K562 (cell line): ENCODE measurements at regions not wholly inside any gene's neighbourhood (a gene's known extent, or its start where the extent isn't known, plus 50 kb on each side); places are given as distances from the start of the nearest gene placed in this dataset.

Experiments used
- ATAC-seq: fragments of 200-7000 bp; cut with Tn5 transposase; 3 replicates; pipeline ENCODE4 v1.9.1; 2020; ENCODE audit warnings: moderate library complexity
- BruUV-seq: library from RNA; stranded (reverse); fragments of 400-500 nt; replicated peaks from 2 replicates; lab custom pipeline; 2021; lab: Mats Ljungman, UMichigan
- CTCF ChIA-PET: fragments of 300-600 bp; formaldehyde crosslinking; extraction: SDS; loops from one replicate; lab custom pipeline; 2021; ENCODE audit warnings: low intra/inter-chr PET ratio; lab: Yijun Ruan, JAX
- POLR2A ChIA-PET: fragments of 300-600, 350-650 bp; sonication (Branson Sonifier 250); formaldehyde crosslinking; extraction: SDS; loops from one replicate; lab custom pipeline; 2021; ENCODE audit warnings: antibody characterized with exemption, inconsistent platforms; lab: Yijun Ruan, JAX
- DNase-seq, 4 experiments: peaks; one replicate each; pipeline versions ENCODE4 v3.0.0 to v3.0.0-alpha.2; 2011 to 2018; ENCODE audit warnings: low spot score in 3 of 4, mixed read lengths in 3 of 4; ENCODE audit errors: extremely low read depth in 1 of 4
- FAIRE-seq: peaks from 2 replicates; lab custom pipeline; 2011; peaks lifted over from hg19 to GRCh38; lab: Jason Lieb, UNC
- H2AFZ ChIP-seq: 2 replicates; pipeline ENCODE4 v1.6.0; 2011; ENCODE audit warnings: low read depth, low read length, control low read depth, inconsistent platforms
- H3K27ac ChIP-seq: fragments of 200-600 bp; 3 replicates; pipeline ENCODE4 v1.8.0; 2011; ENCODE audit warnings: low read depth, mild to moderate bottlenecking, control low read depth, inconsistent platforms, low read length, moderate library complexity, mixed read lengths; ENCODE audit errors: extremely low read depth
- H3K27me3 ChIP-seq, 2 experiments: fragments of 300-600 bp in 1 of 2; 2 replicates in 1 of 2; 3 replicates in 1 of 2; pipeline versions ENCODE4 v1.6.0 to v1.8.0; 2011; ENCODE audit warnings: inconsistent platforms in 2 of 2, low read length in 2 of 2, mild to moderate bottlenecking in 1 of 2, mixed read lengths in 1 of 2, moderate library complexity in 1 of 2; ENCODE audit not compliant: control insufficient read depth in 2 of 2, insufficient read depth in 2 of 2
- H3K36me3 ChIP-seq: fragments of 300-600 bp; 3 replicates; pipeline ENCODE4 v1.8.0; 2011; ENCODE audit warnings: mild to moderate bottlenecking, low read length, inconsistent platforms; ENCODE audit not compliant: control insufficient read depth, insufficient read depth
- H3K4me1 ChIP-seq, 2 experiments: fragments of 200-600 bp in 1 of 2; replicated peaks in 1 of 2; 2 replicates in 1 of 2; 3 replicates in 1 of 2; pipeline versions ENCODE4 v1.5.1 to v1.8.0; 2011; ENCODE audit warnings: inconsistent platforms in 2 of 2, low read length in 2 of 2, mild to moderate bottlenecking in 1 of 2, mixed read lengths in 1 of 2, moderate library complexity in 1 of 2; ENCODE audit not compliant: control insufficient read depth in 2 of 2, insufficient read depth in 2 of 2
- H3K4me2 ChIP-seq: 2 replicates; pipeline ENCODE4 v1.6.1; 2011; ENCODE audit warnings: low read length, control low read depth, inconsistent platforms, mixed read lengths; ENCODE audit not compliant: insufficient read depth
- H3K4me3 ChIP-seq: fragments of 200-600 bp; sonication (generic), shearing (Covaris generic); 2 replicates; pipeline ENCODE4 v1.5.1; 2016; ENCODE audit warnings: control low read depth, inconsistent platforms
- H3K79me2 ChIP-seq: fragments of 200-600 bp; 3 replicates; pipeline ENCODE4 v1.8.0; 2011; ENCODE audit warnings: low read length, inconsistent platforms; ENCODE audit not compliant: control insufficient read depth, insufficient read depth
- H3K9ac ChIP-seq, 2 experiments: 2 replicates each; pipeline versions ENCODE4 v1.6.0 to v1.6.1; 2011; ENCODE audit warnings: low read depth in 2 of 2, low read length in 2 of 2, control low read depth in 1 of 2, inconsistent platforms in 1 of 2, mild to moderate bottlenecking in 1 of 2, mixed read lengths in 1 of 2; ENCODE audit not compliant: insufficient read depth in 1 of 2
- H3K9me1 ChIP-seq: one replicate; pipeline ENCODE4 v1.6.0; 2011; ENCODE audit warnings: inconsistent platforms, mild to moderate bottlenecking, low read length, moderate library complexity; ENCODE audit not compliant: control insufficient read depth, insufficient read depth
- H3K9me3 ChIP-seq: replicated peaks from 2 replicates; pipeline ENCODE4 v1.5.1; 2011; ENCODE audit warnings: low read depth, low read length, inconsistent platforms; ENCODE audit not compliant: control insufficient read depth, insufficient read depth
- H4K20me1 ChIP-seq: replicated peaks from 2 replicates; pipeline ENCODE4 v1.6.1; 2011; ENCODE audit warnings: low read length, inconsistent platforms, mixed read lengths; ENCODE audit not compliant: control insufficient read depth, insufficient read depth
- CCNT2 ChIP-seq: IDR thresholded peaks from 2 replicates; pipeline ENCODE4 v1.6.1; 2011; ENCODE audit warnings: borderline replicate concordance, low read depth, mild to moderate bottlenecking, moderate library complexity, mixed read lengths, low read length; ENCODE audit not compliant: insufficient read length; ENCODE audit errors: extremely low read depth
- NFE2L1 ChIP-seq: fragments of 450-650 bp; IDR thresholded peaks from 2 replicates; pipeline ENCODE4 v1.6.1; 2016; ENCODE audit warnings: missing genetic modification characterization, low read depth, mild to moderate bottlenecking, missing compliant biosample characterization, moderate library complexity, borderline replicate concordance
- NUFIP1 ChIP-seq: fragments of 450-650 bp; IDR thresholded peaks from 2 replicates; pipeline ENCODE4 v1.6.1; 2018; ENCODE audit not compliant: partially characterized antibody
- PCBP2 ChIP-seq: fragments of 200-400 bp; formaldehyde crosslinking; IDR thresholded peaks from 2 replicates; pipeline ENCODE4 v1.6.1; 2018; ENCODE audit warnings: low read length, low read depth, mild to moderate bottlenecking, moderate library complexity; ENCODE audit not compliant: poor library complexity, severe bottlenecking
- RFX5 ChIP-seq: IDR thresholded peaks from 2 replicates; pipeline ENCODE4 v1.6.1; 2011; ENCODE audit warnings: low read depth, mild to moderate bottlenecking, improper control_type of control experiment, low read length
- SMARCA4 ChIP-seq: fragments of 450-650 bp; IDR thresholded peaks from 2 replicates; pipeline ENCODE4 v1.6.1; 2016
- SMARCA5 ChIP-seq: fragments of 450-650 bp; IDR thresholded peaks from 2 replicates; pipeline ENCODE4 v1.6.1; 2016
- TBL1XR1 ChIP-seq, 2 experiments: IDR thresholded peaks; 2 replicates each; pipeline ENCODE4 v1.6.1; 2012; ENCODE audit warnings: improper control_type of control experiment in 2 of 2, low read length in 2 of 2, mild to moderate bottlenecking in 1 of 2
- TBP ChIP-seq: optimal IDR thresholded peaks from 2 replicates; pipeline ENCODE3; 2011; ENCODE audit warnings: low read depth, low read length, improper control_type of control experiment
- TCF7L2 ChIP-seq: fragments of 150-350 bp; IDR thresholded peaks from 2 replicates; pipeline ENCODE4 v1.6.1; 2016; ENCODE audit warnings: low read depth, mild to moderate bottlenecking, low read length, moderate library complexity
- TOE1 ChIP-seq, 2 experiments: fragments of 450-650 bp in 1 of 2; sonication (generic) in 1 of 2; formaldehyde crosslinking in 1 of 2; IDR thresholded peaks; 2 replicates each; pipeline versions ENCODE4 v1.7.1 to v1.8.0; 2016 to 2022; ENCODE audit warnings: borderline replicate concordance in 2 of 2, mild to moderate bottlenecking in 2 of 2, antibody characterized with exemption in 1 of 2, inconsistent platforms in 1 of 2, low read depth in 1 of 2, missing genetic modification reagents in 1 of 2, moderate library complexity in 1 of 2
- ZNF277 ChIP-seq: fragments of 250-450 bp; sonication (Bioruptor Pico); IDR thresholded peaks from 2 replicates; pipeline ENCODE4 v1.8.0; 2022; ENCODE audit warnings: inconsistent platforms, mild to moderate bottlenecking, moderate library complexity, borderline replicate concordance
- ZNF347 ChIP-seq: fragments of 450-650 bp; formaldehyde crosslinking; IDR thresholded peaks from 2 replicates; pipeline ENCODE4 v1.4.0; 2020; ENCODE audit warnings: low read depth, mild to moderate bottlenecking, moderate library complexity
- ZNF551 ChIP-seq: fragments of 250-450 bp; sonication (Bioruptor Pico); IDR thresholded peaks from 2 replicates; pipeline ENCODE4 v1.5.0; 2021; ENCODE audit warnings: mild to moderate bottlenecking, moderate library complexity
- ZNF696 ChIP-seq: fragments of 250-450 bp; sonication (Bioruptor Pico); conservative IDR thresholded peaks from 2 replicates; pipeline ENCODE4 v1.4.0; 2020; ENCODE audit warnings: mild to moderate bottlenecking, moderate library complexity
- ZSCAN32 ChIP-seq: fragments of 450-650 bp; formaldehyde crosslinking; IDR thresholded peaks from 2 replicates; pipeline ENCODE4 v1.4.0; 2020; ENCODE audit warnings: mild to moderate bottlenecking, moderate library complexity
- WGBS: fragments of 100-300 bp; shearing (Covaris generic); methylation state at CpG from one replicate; pipeline ENCODE4 v1.1.6; 2016; ENCODE audit warnings: low coverage, mixed read lengths; ENCODE audit not compliant: insufficient coverage; ENCODE audit errors: missing lambda C conversion rate; 5-methylcytosine and 5-hydroxymethylcytosine counted together
- in situ Hi-C: fragments of 300-500 bp; cut with MboI; formaldehyde crosslinking; loops from 4 replicates; pipeline ENCODE4 v1.15.0; 2018; ENCODE audit warnings: inconsistent platforms, mixed read lengths
- intact Hi-C: fragments of 100-400 bp; cut with micrococcal nuclease; formaldehyde crosslinking; loops from 2 replicates; pipeline ENCODE4 v1.14.2; 2022
- TF ChIP-seq, protein P1 (sequence below): sonication (generic); formaldehyde crosslinking; IDR thresholded peaks from 2 replicates; pipeline ENCODE4 v1.8.0; 2022; ENCODE audit warnings: missing genetic modification reagents, mild to moderate bottlenecking, borderline replicate concordance
- TF ChIP-seq, protein P2 (sequence below): fragments of 450-650 bp; IDR thresholded peaks from one replicate; pipeline ENCODE4 v1.6.1; 2018; ENCODE audit warnings: mild to moderate bottlenecking, moderate library complexity; ENCODE audit not compliant: partially characterized antibody

- TF ChIP-seq, protein P1, sequence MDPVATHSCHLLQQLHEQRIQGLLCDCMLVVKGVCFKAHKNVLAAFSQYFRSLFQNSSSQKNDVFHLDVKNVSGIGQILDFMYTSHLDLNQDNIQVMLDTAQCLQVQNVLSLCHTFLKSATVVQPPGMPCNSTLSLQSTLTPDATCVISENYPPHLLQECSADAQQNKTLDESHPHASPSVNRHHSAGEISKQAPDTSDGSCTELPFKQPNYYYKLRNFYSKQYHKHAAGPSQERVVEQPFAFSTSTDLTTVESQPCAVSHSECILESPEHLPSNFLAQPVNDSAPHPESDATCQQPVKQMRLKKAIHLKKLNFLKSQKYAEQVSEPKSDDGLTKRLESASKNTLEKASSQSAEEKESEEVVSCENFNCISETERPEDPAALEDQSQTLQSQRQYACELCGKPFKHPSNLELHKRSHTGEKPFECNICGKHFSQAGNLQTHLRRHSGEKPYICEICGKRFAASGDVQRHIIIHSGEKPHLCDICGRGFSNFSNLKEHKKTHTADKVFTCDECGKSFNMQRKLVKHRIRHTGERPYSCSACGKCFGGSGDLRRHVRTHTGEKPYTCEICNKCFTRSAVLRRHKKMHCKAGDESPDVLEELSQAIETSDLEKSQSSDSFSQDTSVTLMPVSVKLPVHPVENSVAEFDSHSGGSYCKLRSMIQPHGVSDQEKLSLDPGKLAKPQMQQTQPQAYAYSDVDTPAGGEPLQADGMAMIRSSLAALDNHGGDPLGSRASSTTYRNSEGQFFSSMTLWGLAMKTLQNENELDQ: no peak
- TF ChIP-seq, protein P2, sequence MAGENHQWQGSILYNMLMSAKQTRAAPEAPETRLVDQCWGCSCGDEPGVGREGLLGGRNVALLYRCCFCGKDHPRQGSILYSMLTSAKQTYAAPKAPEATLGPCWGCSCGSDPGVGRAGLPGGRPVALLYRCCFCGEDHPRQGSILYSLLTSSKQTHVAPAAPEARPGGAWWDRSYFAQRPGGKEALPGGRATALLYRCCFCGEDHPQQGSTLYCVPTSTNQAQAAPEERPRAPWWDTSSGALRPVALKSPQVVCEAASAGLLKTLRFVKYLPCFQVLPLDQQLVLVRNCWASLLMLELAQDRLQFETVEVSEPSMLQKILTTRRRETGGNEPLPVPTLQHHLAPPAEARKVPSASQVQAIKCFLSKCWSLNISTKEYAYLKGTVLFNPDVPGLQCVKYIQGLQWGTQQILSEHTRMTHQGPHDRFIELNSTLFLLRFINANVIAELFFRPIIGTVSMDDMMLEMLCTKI: no peak
- no peak for TF ChIP-seq NFE2L1 (tag)
Measured at GRCh38 chr11:91382946-91383345, 841.7 kb upstream of the FAT3 start (continued).

DNA sequence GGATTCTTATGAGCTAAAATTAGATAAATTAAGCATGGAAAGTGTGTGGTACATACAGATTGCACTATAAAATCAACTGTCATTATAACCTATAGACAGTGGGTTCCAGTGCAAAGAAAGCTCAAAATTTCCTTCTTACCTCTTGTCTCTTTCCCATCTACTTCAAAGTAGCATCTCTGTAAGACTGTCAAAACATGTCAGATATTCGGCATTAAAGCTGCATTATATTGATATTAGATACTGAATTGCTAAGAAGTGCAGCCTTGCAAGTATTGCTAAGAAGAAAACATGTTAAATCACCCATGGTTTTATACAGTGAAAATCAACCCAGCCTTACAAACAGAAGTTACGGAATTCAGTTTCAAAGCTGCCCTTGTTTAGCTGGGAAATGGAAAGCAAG, 849.8 kb upstream of the FAT3 start:
- CTCF ChIA-PET: no interaction called here
- 0% methylated on average over 2 of the region's 2 CpGs for WGBS
- H3K79me2 ChIP-seq: no peaks in the 10 kb centered on the region
- no peak overlapping the region for H3K4me2 ChIP-seq
- no peak overlapping the region for H2AFZ ChIP-seq
- FAIRE-seq (no peak), ATAC-seq (no peak), DNase-seq (no peak)
- in situ Hi-C loops: no loop called here
- no peak overlapping the region for H3K9ac ChIP-seq
- no peaks in the 10 kb centered on the region for H4K20me1 ChIP-seq
- no peaks in the 10 kb centered on the region for H3K27me3 ChIP-seq
- H3K36me3 ChIP-seq: no peaks in the 10 kb centered on the region
- H3K4me3 ChIP-seq: no peak overlapping the region
- no peaks in the 10 kb centered on the region for H3K4me1 ChIP-seq
- H3K9me3 ChIP-seq: no peaks in the 10 kb centered on the region; the same call in none of the 2 replicates
- intact Hi-C loops: no loop called here
- POLR2A ChIA-PET: no interaction called here
- no TSS peak for BruUV-seq
- H3K27ac ChIP-seq: no peak overlapping the region
- H3K9me1 ChIP-seq: no peaks in the 10 kb centered on the region
- no peak for TF ChIP-seq TBP
- TF ChIP-seq SMARCA5: no peak
- no peak for TF ChIP-seq ZNF277 (CRISPR knock-in tag)
- no peak for TF ChIP-seq TCF7L2
- no peak for TF ChIP-seq SMARCA4
- TF ChIP-seq RFX5: no peak
- TF ChIP-seq ZSCAN32 (CRISPR knock-in tag): no peak
- TF ChIP-seq ZNF347 (CRISPR knock-in tag): no peak
- no peak for TF ChIP-seq ZNF551 (CRISPR knock-in tag)
- no peak for TF ChIP-seq TOE1 (IDR thresholded peaks at IDR 0.05; ENCODE audit: borderline replicate concordance)
- TF ChIP-seq TOE1 (CRISPR knock-in tag; IDR thresholded peaks at IDR 0.05; ENCODE audit: borderline replicate concordance, low read depth): no peak
- TF ChIP-seq NUFIP1: no peak
- TF ChIP-seq TBL1XR1 (IDR thresholded peaks at IDR 0.05; ENCODE audit: low read length in 2 of 2): no peak
- no peak for TF ChIP-seq CCNT2
- no peak for TF ChIP-seq ZNF696
- TF ChIP-seq PCBP2: no peak
